ENCODE measurements at regions not wholly inside any gene's neighbourhood (a gene's known extent, or its start where the extent isn't known, plus 50 kb on each side); places are given as distances from the start of the nearest gene placed in this dataset.

GRCh38 chr12:67539946-67540345 is 108.6 kb upstream of the DYRK2 start:
- intact Hi-C loops (cut with micrococcal nuclease) (loop anchor here (10.0 kb wide), 1 partner anchor 1005 kb away; no protein-coding TSS in a partner anchor), dilution Hi-C loops (cut with HindIII; ENCODE audit: low sequenced_read_pairs, unreplicated experiment) (no loop called here), in situ Hi-C loops (cut with MboI; ENCODE audit: low sequenced_read_pairs) (no loop called here)
- no TSS peak for BruUV-seq (replicated peaks)
- no peaks in the 10 kb centered on the region for H3K9me1 ChIP-seq (ENCODE audit: insufficient read depth, low read length)
- H2AK5ac ChIP-seq (ENCODE audit: low read depth, low read length), result no peak overlapping the region
- ATAC-seq (ENCODE audit: low read depth), result no peak
- H3K18ac ChIP-seq (ENCODE audit: low read depth, low read length), result no peak overlapping the region
- H4K91ac ChIP-seq (ENCODE audit: insufficient read depth, low read depth, low read length), result no peak overlapping the region
- H3K27me3 ChIP-seq (ENCODE audit: control insufficient read depth, insufficient read depth, low read length), result peaks cover 10% of the 10 kb centered on the region
- ChIA-PET CTCF (no interaction called here), POLR2A (ENCODE audit: unreplicated experiment) (no interaction called here)
- H4K20me1 ChIP-seq (ENCODE audit: insufficient read depth, low read length), result no peaks in the 10 kb centered on the region
- no peak overlapping the region for H3K23ac ChIP-seq (ENCODE audit: low read depth, low read length)
- no peak overlapping the region for H3K27ac ChIP-seq (ENCODE audit: insufficient read depth, low read length)
- TF ChIP-seq MXI1 (IDR thresholded peaks at IDR 0.05; ENCODE audit: borderline replicate concordance, low read depth, low read length) (no peak), FOS (IDR thresholded peaks at IDR 0.05; ENCODE audit: low read depth, low read length) (no peak), RFX5 (IDR thresholded peaks at IDR 0.05; ENCODE audit: low read depth, low read length) (no peak), SMC3 (IDR thresholded peaks at IDR 0.05; ENCODE audit: low read depth, low read length) (no peak), CTCF (conservative IDR thresholded peaks at IDR 0.05; ENCODE audit: low read depth, low read length) (no peak), BHLHE40 (IDR thresholded peaks at IDR 0.05; ENCODE audit: low read depth, low read length) (no peak), NFE2L2 (IDR thresholded peaks at IDR 0.05; ENCODE audit: low read depth, low read length) (no peak), MAZ (IDR thresholded peaks at IDR 0.05; ENCODE audit: borderline replicate concordance, low read depth, low read length) (no peak), CEBPB (IDR thresholded peaks at IDR 0.05; ENCODE audit: low read depth, low read length) (no peak), MAFK (IDR thresholded peaks at IDR 0.05; ENCODE audit: low read depth, low read length) (no peak), RAD21 (IDR thresholded peaks at IDR 0.05; ENCODE audit: low read length) (no peak), RCOR1 (IDR thresholded peaks at IDR 0.05; ENCODE audit: insufficient replicate concordance, low read length) (no peak), CHD1 (IDR thresholded peaks at IDR 0.05; ENCODE audit: low read depth, low read length) (no peak), POLR2A (IDR thresholded peaks at IDR 0.05; ENCODE audit: low read depth, low read length) (no peak)
- TF ChIP-seq, protein P1, sequence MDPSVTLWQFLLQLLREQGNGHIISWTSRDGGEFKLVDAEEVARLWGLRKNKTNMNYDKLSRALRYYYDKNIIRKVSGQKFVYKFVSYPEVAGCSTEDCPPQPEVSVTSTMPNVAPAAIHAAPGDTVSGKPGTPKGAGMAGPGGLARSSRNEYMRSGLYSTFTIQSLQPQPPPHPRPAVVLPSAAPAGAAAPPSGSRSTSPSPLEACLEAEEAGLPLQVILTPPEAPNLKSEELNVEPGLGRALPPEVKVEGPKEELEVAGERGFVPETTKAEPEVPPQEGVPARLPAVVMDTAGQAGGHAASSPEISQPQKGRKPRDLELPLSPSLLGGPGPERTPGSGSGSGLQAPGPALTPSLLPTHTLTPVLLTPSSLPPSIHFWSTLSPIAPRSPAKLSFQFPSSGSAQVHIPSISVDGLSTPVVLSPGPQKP (IDR thresholded peaks at IDR 0.05; ENCODE audit: borderline replicate concordance, low read depth, low read length), result no peak
- TF ChIP-seq, protein P2, sequence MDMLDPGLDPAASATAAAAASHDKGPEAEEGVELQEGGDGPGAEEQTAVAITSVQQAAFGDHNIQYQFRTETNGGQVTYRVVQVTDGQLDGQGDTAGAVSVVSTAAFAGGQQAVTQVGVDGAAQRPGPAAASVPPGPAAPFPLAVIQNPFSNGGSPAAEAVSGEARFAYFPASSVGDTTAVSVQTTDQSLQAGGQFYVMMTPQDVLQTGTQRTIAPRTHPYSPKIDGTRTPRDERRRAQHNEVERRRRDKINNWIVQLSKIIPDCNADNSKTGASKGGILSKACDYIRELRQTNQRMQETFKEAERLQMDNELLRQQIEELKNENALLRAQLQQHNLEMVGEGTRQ (IDR thresholded peaks at IDR 0.05; ENCODE audit: low read depth, low read length), result no peak
- no peaks in the 10 kb centered on the region for H3K36me3 ChIP-seq (ENCODE audit: control insufficient read depth, insufficient read depth, low read length)
- no peak overlapping the region for H2BK5ac ChIP-seq (ENCODE audit: low read depth, low read length, poor library complexity, severe bottlenecking)
- H3K4me2 ChIP-seq (ENCODE audit: low read depth, low read length), result no peak overlapping the region
- no peak for DNase-seq
- H4K5ac ChIP-seq (ENCODE audit: low read depth, low read length), result no peak overlapping the region
- WGBS, 2 experiments (ENCODE audit: extremely low coverage in 2 of 2, insufficient read length in 1 of 2), result 83% methylated on average over 2 of the region's 3 CpGs; no CpG with 5 or more reads in 1 of the 2 experiments
- no peak overlapping the region for H3K56ac ChIP-seq (ENCODE audit: extremely low read depth, insufficient read depth, low read length)
- H3K4me1 ChIP-seq (ENCODE audit: control insufficient read depth, insufficient read depth, low read length), result no peaks in the 10 kb centered on the region
- no peak overlapping the region for H2BK120ac ChIP-seq (ENCODE audit: low read depth, low read length)
- H3K9me3 ChIP-seq (ENCODE audit: control insufficient read depth, insufficient read depth, low read length), result no peaks in the 10 kb centered on the region
- no peak overlapping the region for H3K4ac ChIP-seq (ENCODE audit: low read depth, low read length)
- H3K14ac ChIP-seq (replicated peaks; ENCODE audit: low read depth, low read length), result no peak overlapping the region
- no peak overlapping the region for H3K4me3 ChIP-seq (ENCODE audit: insufficient read depth, low read depth, low read length)
- no peak overlapping the region for H2BK15ac ChIP-seq (ENCODE audit: low read depth, low read length)
- no peak overlapping the region for H2BK20ac ChIP-seq (ENCODE audit: low read depth, low read length)
- H3K9ac ChIP-seq (ENCODE audit: low read depth, low read length), result no peak overlapping the region
- H4K8ac ChIP-seq (ENCODE audit: low read depth in 2 of 2, low read length in 2 of 2), result no peak overlapping the region
- no peak overlapping the region for H2AFZ ChIP-seq (replicated peaks; ENCODE audit: low read length, poor library complexity)
- H3K79me1 ChIP-seq (ENCODE audit: low read depth in 1 of 2, low read length in 2 of 2), result no peaks in the 10 kb centered on the region
- no peak overlapping the region for H2AK9ac ChIP-seq (replicated peaks; ENCODE audit: low read depth, low read length, poor library complexity)
